Esophagus (tissue), 2 donors: ENCODE measurements at regions not wholly inside any gene's neighbourhood (a gene's known extent, or its start where the extent isn't known, plus 50 kb on each side); places are given as distances from the start of the nearest gene placed in this dataset.

ENCODE experiments used
- H3K27ac ChIP-seq, 2 donors: one replicate each; pipeline ENCODE4 v1.5.1; 2013; ENCODE audit warnings: low read depth in 2 of 2, mild to moderate bottlenecking in 2 of 2, inconsistent platforms in 1 of 2, low read length in 1 of 2, moderate library complexity in 1 of 2
- H3K27me3 ChIP-seq, 2 donors: one replicate each; pipeline ENCODE4 v1.6.1; 2013; ENCODE audit warnings: low read length in 2 of 2, control low read depth in 1 of 2, mild to moderate bottlenecking in 1 of 2; ENCODE audit not compliant: insufficient read depth in 2 of 2, control insufficient read depth in 1 of 2
- H3K36me3 ChIP-seq, 2 donors: one replicate each; pipeline ENCODE4 v1.6.1; 2013; ENCODE audit warnings: low read length in 1 of 2; ENCODE audit not compliant: control insufficient read depth in 2 of 2, insufficient read depth in 2 of 2
- H3K4me1 ChIP-seq, 2 donors: one replicate each; pipeline ENCODE4 v1.6.1; 2013; ENCODE audit warnings: low read length in 1 of 2; ENCODE audit not compliant: control insufficient read depth in 2 of 2, insufficient read depth in 2 of 2
- H3K4me3 ChIP-seq, 2 donors: one replicate each; pipeline ENCODE4 v1.5.1; 2013; ENCODE audit warnings: low read length in 2 of 2, mild to moderate bottlenecking in 2 of 2, low read depth in 1 of 2, moderate library complexity in 1 of 2
- H3K9me3 ChIP-seq, 2 donors: one replicate each; pipeline ENCODE4 v1.6.1; 2013; ENCODE audit warnings: mild to moderate bottlenecking in 2 of 2, low read depth in 1 of 2, low read length in 1 of 2, moderate library complexity in 1 of 2; ENCODE audit not compliant: control insufficient read depth in 2 of 2, insufficient read depth in 1 of 2
- WGBS, 2 donors: extraction: QIAGEN DNeasy Blood & Tissue Kit; methylation state at CpG; one replicate each; pipeline ENCODE4 v1.1.7; 2013; 5-methylcytosine and 5-hydroxymethylcytosine counted together
- donor health status: healthy with polysubstance abuse.
- donor health status: Bipolar disorder and iron deficiency.

DNA sequence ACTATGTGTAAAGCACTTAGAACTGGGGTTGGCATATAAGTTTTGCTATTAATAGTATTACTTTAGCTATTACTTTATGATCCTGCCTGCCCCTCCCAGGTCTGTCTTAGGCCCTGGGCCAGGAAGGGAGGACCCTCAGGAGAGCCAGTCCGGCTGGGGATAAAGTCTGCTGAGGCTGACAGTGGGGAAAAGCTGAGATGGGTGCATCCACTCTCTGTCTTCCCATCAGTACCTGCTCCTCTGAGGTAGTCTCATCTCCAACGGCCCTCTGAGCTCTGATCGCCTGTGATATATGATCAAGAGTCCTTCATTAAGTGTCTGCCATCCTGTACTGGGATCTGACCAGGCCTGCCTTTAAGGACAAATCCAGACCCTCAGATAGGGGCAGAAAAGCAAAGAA, 156.5 kb upstream of the PJA1 start:
- WGBS, 2 donors = 67 to 75% methylated on average over 3 of the region's 3 CpGs
- Histone ChIP-seq H3K27me3 (no peaks in the 10 kb centered on the region), H3K27ac (no peak overlapping the region), H3K4me1 (no peaks in the 10 kb centered on the region), H3K9me3 (no peaks in the 10 kb centered on the region), H3K36me3 (no peaks in the 10 kb centered on the region), H3K4me3 (no peak overlapping the region)

DNA sequence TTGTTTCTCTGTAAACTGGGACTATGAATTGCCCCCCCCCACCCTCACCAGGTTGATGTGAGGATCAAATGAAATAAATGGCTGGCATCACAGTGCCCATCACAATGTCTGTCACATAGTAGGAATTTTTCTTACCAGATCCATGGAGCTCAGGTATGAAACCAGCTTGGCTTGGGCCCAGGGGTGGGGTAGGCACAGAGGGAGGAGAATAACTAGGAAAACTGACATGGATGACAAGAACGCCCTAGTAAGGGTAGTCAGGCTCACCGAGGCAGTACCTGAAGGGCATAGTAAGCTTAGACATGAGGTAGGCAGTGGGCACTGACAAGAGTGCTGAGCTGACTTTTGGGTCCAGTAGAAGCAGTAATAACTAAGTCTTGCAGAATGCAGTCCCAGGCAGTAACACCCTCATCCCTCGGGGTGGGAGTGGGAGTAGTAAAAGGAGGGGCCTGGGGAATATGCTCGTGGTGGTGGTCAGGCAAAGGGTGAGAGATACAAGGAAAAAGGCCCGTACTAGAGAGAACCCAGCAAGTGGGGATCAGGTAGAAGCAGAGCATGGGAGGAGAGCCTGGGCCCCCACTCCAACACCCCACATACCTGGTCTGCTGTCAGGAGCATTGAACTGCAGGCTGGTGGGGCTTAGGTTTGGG, 155.9 kb upstream of the PJA1 start:
- Histone ChIP-seq H3K27me3 (no peaks in the 10 kb centered on the region), H3K9me3 (no peaks in the 10 kb centered on the region), H3K4me1 (no peaks in the 10 kb centered on the region), H3K27ac (no peak overlapping the region), H3K36me3 (no peaks in the 10 kb centered on the region), H3K4me3 (no peak overlapping the region)
- WGBS, 2 donors = 66 to 75% methylated on average over 5 of the region's 5 CpGs

DNA sequence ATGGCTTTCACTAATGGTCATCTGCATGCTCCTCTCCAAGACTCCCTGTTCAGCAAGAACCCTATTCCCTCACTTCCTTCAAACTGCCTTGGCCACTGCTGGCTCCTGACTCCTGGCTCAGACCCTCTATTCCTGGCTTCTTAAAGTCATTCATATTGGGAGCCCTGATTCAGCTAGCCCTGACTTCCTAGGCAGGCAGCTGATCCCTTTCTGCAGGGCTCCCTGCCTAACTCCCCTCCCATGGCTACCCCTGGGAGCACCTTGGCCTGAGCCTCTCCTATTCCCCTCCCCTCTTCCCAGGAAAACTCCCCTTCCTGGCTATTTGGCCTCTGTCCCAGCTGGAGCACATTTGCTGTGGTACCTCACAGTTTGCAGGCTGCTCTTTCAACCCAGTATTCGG, 154.9 kb upstream of the PJA1 start:
- H3K36me3 ChIP-seq = no peaks in the 10 kb centered on the region
- 43 to 60% methylated on average over 1 of the region's 1 CpG for WGBS, 2 donors
- no peaks in the 10 kb centered on the region for H3K4me1 ChIP-seq
- H3K4me3 ChIP-seq = no peak overlapping the region
- no peaks in the 10 kb centered on the region for H3K9me3 ChIP-seq
- no peaks in the 10 kb centered on the region for H3K27me3 ChIP-seq
- H3K27ac ChIP-seq = no peak overlapping the region

DNA sequence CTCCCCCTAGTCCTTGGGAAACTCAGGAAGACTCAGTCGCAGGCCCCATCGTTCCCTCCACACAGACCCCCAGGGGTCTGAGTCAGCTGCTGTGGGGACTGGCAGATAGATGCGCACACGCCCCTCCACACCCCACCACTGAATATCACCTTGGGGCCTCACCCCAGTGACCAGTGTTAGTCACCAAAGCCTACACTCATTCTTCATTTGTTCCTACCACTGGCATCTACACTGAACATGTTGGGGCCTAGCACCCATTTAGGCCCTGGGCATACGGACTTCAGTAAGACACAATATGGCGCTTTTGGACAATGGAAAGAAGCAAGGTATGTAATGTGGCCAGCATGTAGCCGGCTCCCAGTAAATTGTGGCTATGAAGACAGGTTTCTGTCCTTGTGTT, 154.1 kb upstream of the PJA1 start:
- Histone ChIP-seq H3K4me1 (no peaks in the 10 kb centered on the region), H3K9me3 (no peaks in the 10 kb centered on the region), H3K4me3 (no peak overlapping the region), H3K27me3 (no peaks in the 10 kb centered on the region), H3K36me3 (no peaks in the 10 kb centered on the region), H3K27ac (no peak overlapping the region)
- 60 to 66% methylated on average over 7 of the region's 7 CpGs for WGBS, 2 donors

DNA sequence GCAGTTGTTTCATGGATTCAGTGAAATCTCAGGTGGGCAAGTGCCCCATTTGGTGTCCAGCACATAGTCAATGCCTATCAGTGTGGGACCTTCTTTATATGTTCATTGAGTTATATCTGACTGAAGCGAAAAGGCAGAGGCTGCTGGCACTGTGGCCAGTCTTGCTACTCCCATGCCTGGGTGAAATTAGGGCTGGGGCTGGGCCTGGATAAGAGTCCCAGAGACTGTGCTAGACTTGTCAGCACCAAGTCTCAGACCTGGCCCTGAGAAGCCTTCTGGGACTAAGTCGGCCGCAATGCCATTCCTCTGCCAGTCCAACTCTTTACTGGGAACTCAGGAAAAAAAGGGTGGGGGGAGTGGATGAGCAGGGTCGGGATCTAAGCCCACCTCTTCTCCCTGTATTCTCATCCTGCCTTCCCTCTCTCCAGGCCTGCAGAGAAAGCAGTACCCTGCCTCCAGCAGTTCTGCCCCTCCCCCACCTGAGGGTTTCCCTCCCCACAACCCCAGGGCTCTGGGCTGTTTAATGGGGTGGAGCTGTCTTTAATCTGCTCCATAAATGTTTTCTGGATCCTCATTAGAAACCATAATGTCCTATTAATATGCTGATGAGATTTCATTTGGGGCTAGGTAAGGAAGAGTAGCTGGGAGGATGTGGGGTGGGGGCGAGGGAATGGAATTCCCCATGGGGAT, 153.5 kb upstream of the PJA1 start:
- Histone ChIP-seq H3K27ac (no peak overlapping the region), H3K4me1 (no peaks in the 10 kb centered on the region), H3K4me3 (no peak overlapping the region), H3K9me3 (no peaks in the 10 kb centered on the region), H3K27me3 (no peaks in the 10 kb centered on the region), H3K36me3 (no peaks in the 10 kb centered on the region)
- 80 to 85% methylated on average over 5 of the region's 5 CpGs for WGBS, 2 donors

DNA sequence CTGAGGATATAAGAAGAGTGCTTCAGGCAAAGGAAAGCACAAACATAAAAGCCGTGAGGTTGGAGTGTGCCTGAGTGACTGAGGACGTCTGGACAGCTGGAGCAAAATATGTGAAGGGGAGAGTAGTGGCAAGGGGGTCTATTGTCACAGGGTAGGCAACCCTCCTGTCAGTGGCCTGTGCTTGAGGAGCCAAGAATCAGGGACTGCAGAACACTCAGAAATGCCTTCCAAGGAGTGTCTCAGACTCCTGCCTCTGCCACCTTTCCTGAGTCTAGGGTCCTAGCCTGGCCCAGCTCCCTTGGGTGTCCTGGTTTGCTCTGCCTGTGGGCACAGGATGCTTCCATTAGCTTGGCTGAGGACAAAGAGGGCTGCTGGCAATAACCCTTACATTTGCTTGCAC, 152.5 kb upstream of the PJA1 start:
- no peak overlapping the region for H3K27ac ChIP-seq
- H3K27me3 ChIP-seq = no peaks in the 10 kb centered on the region
- 39 to 46% methylated on average over 2 of the region's 2 CpGs for WGBS, 2 donors

DNA sequence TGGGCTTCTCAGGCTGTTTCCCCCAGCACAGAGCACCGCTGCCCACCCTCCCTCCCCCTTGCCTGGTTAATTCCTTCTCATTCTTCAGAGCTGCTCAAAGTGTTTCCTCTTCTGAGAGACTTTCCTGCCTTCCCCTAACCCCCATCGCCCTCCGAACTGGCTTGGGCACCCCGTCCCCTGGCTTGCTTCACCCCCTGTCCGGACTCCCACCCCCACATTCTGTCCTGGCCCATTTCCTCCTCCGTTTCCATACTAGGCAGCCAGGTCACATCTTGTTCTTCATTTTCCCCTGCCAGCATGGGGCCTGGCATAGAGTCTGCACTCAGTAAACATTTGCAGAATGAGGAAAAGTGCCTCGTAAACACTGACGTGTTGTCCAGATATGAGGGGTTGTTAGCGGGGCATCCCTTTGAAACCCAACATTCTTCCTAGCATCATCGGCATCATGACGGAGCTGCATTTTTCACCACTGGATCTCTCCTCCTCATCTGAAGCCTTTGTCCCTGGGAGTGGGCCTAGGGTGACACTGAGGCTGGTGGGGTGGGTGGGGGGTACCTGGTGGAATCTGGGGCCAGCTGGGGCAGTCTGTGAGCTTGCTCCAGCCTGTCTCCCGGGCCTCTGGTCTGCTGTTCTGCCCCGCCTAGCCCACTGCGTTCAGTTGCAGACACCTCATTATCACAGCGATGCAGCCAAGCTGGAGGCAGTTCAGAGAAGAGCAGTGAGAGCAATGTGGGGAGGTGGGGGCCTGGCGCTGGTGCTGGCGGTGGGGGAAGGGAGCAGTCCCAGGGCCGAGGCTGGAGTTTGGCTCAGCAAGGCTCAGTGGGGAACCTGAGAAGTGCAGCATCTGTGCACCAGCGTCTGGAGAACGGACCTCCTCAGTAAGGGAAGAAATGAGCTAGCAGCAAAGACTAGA, 149.4 kb upstream of the PJA1 start:
- WGBS, 2 donors = 43 to 53% methylated on average over 20 of the region's 20 CpGs
- no peak overlapping the region for H3K27ac ChIP-seq
- H3K9me3 ChIP-seq = no peaks in the 10 kb centered on the region
- no peaks in the 10 kb centered on the region for H3K27me3 ChIP-seq
- no peaks in the 10 kb centered on the region for H3K4me1 ChIP-seq
- no peak overlapping the region for H3K4me3 ChIP-seq
- H3K36me3 ChIP-seq = no peaks in the 10 kb centered on the region

More for the DNA sequence above, 152.5 kb upstream of the PJA1 start:
- no peak overlapping the region for H3K4me3 ChIP-seq
- no peaks in the 10 kb centered on the region for H3K4me1 ChIP-seq
- H3K36me3 ChIP-seq = no peaks in the 10 kb centered on the region
- H3K9me3 ChIP-seq = no peaks in the 10 kb centered on the region

DNA sequence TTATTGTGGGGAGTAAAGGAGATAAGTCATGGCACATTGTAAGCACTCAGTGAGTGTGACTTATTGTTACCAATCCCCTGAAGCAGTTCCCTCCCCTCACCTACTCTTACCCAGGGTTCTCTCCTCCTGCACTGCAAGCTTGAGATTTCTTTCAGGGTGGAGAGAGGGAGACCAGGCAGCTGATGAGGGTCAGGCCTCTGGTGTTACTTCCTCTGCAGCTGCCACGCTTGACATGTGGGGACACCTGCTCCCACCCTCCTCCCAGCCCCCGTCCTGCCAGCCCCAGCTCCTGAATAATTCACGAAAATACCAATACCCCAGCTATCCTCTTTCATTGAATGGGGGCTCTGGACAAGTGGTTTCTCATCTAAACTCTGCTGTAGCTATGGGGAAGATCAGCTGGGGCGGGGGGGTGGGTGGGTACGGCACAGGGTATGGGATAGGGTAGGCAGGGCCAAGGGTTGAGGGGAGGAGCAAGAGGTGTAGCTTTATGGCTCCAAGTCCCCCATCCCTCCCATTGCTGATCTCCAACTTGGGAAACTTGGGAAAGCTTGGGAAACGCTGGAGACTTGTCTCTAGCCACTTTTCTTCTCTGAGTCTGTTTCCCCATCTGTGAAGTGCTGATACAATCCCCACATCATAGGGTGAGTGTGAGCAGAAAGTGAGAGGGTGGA, 148.5 kb upstream of the PJA1 start:
- H3K4me3 ChIP-seq = no peak overlapping the region
- no peaks in the 10 kb centered on the region for H3K27me3 ChIP-seq
- H3K36me3 ChIP-seq = no peaks in the 10 kb centered on the region
- H3K27ac ChIP-seq = no peak overlapping the region
- H3K4me1 ChIP-seq = no peaks in the 10 kb centered on the region
- H3K9me3 ChIP-seq = no peaks in the 10 kb centered on the region
- 44 to 86% methylated on average over 6 of the region's 6 CpGs for WGBS, 2 donors

DNA sequence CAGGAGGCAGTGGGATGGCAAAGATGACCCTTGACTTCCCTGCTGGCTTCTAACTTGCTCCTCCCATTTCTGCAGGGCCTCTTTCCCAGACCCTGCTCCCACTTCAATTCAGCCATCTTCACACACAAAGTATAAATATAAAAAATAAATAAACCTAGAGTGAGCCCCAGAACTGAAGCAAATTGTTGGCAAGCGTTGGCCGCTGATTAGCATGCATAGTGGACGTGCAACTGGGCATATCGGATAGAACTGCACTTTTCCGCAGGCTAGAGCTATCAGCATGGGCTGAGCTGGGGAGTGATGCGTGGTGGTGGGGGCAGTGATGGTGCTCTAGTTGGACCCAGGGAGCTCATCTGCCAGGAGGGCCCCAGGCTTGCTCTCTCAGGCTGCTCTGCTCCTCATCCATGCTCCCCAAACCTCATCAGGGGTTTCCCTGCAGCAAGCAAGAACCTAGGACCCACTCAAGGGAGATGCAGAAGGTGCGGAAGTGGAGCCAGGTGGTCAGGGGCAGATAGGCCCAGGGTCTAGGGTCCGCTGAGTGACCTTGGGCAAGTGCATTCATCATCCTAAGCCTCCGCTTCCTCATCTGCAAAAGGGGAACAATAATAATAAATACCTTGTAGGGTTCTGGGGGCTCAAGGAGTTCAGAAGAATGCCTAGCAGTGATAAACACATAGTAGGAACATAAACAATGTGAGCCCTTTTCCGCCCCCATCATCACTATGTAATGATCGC, 146.8 kb upstream of the PJA1 start:
- no peaks in the 10 kb centered on the region for H3K36me3 ChIP-seq
- H3K27ac ChIP-seq = no peak overlapping the region
- H3K4me1 ChIP-seq = no peaks in the 10 kb centered on the region
- H3K27me3 ChIP-seq = no peaks in the 10 kb centered on the region
- H3K4me3 ChIP-seq = no peak overlapping the region
- 78 to 79% methylated on average over 11 of the region's 11 CpGs for WGBS, 2 donors
- no peaks in the 10 kb centered on the region for H3K9me3 ChIP-seq
